IMR-90 (cell line): ENCODE measurements at regions not wholly inside any gene's neighbourhood (a gene's known extent, or its start where the extent isn't known, plus 50 kb on each side); places are given as distances from the start of the nearest gene placed in this dataset.

Source experiments
- CEBPB ChIP-seq: IDR thresholded peaks from 2 replicates; pipeline ENCODE4 v1.6.1; 2012; ENCODE audit warnings: low read depth, low read length, improper control_type of control experiment
- CTCF ChIP-seq: conservative IDR thresholded peaks from 2 replicates; pipeline ENCODE4 v1.5.1; 2012; ENCODE audit warnings: mild to moderate bottlenecking, low read depth, low read length, improper control_type of control experiment
- ELK1 ChIP-seq: fragments of 150-350 bp; IDR thresholded peaks from 2 replicates; pipeline ENCODE4 v1.6.1; 2016; ENCODE audit warnings: low read depth, mild to moderate bottlenecking, low read length, moderate library complexity, borderline replicate concordance
- FOS ChIP-seq: fragments of 150-350 bp; IDR thresholded peaks from 2 replicates; pipeline ENCODE4 v1.6.1; 2016; ENCODE audit warnings: low read depth, low read length
- MAFK ChIP-seq: IDR thresholded peaks from 2 replicates; pipeline ENCODE4 v1.6.1; 2012; ENCODE audit warnings: low read depth, low read length, improper control_type of control experiment
- MAZ ChIP-seq: IDR thresholded peaks from 2 replicates; pipeline ENCODE4 v1.6.1; 2012; ENCODE audit warnings: low read depth, mild to moderate bottlenecking, low read length, improper control_type of control experiment, moderate library complexity, borderline replicate concordance
- MXI1 ChIP-seq: IDR thresholded peaks from 2 replicates; pipeline ENCODE4 v1.6.1; 2012; ENCODE audit warnings: low read depth, mild to moderate bottlenecking, low read length, moderate library complexity, borderline replicate concordance
- POLR2A ChIP-seq: IDR thresholded peaks from 2 replicates; pipeline ENCODE4 v1.6.1; 2012; ENCODE audit warnings: mild to moderate bottlenecking, low read depth, low read length
- RCOR1 ChIP-seq: IDR thresholded peaks from 2 replicates; pipeline ENCODE4 v1.6.1; 2012; ENCODE audit warnings: mild to moderate bottlenecking, low read length, improper control_type of control experiment; ENCODE audit not compliant: insufficient replicate concordance
- RFX5 ChIP-seq: IDR thresholded peaks from 2 replicates; pipeline ENCODE4 v1.8.0; 2012; ENCODE audit warnings: low read depth, mild to moderate bottlenecking, low read length, moderate library complexity
- SMC3 ChIP-seq: fragments of 150-350 bp; IDR thresholded peaks from 2 replicates; pipeline ENCODE4 v1.6.1; 2016; ENCODE audit warnings: low read depth, mild to moderate bottlenecking, antibody characterized with exemption, low read length, moderate library complexity
- USF2 ChIP-seq: fragments of 150-350 bp; IDR thresholded peaks from 2 replicates; pipeline ENCODE4 v1.6.1; 2017; ENCODE audit warnings: mild to moderate bottlenecking, antibody characterized with exemption, low read length, low read depth

- no peak for TF ChIP-seq RFX5
- no peak for TF ChIP-seq CTCF
- TF ChIP-seq POLR2A, result no peak
- TF ChIP-seq MAFK, result no peak
- no peak for TF ChIP-seq RCOR1
- no peak for TF ChIP-seq MXI1
- no peak for TF ChIP-seq CEBPB
- no peak for TF ChIP-seq FOS
- TF ChIP-seq SMC3, result no peak
- no peak for TF ChIP-seq MAZ
- no peak for TF ChIP-seq ELK1
- TF ChIP-seq USF2, result no peak
These were observed 213.4 kb upstream of the EOMES start for GRCh38 chr3:27935492-27935891.
